ENCODE measurements at regions not wholly inside any gene's neighbourhood (a gene's known extent, or its start where the extent isn't known, plus 50 kb on each side); places are given as distances from the start of the nearest gene placed in this dataset.

- TF ChIP-seq KDM4A (IDR thresholded peaks at IDR 0.05; ENCODE audit: low read depth, low read length, severe bottlenecking) (no peak), ATF3 (IDR thresholded peaks at IDR 0.05; ENCODE audit: insufficient read depth, low read depth, low read length) (no peak), JUND (IDR thresholded peaks at IDR 0.05; ENCODE audit: low read length) (no peak), SP1 (IDR thresholded peaks at IDR 0.05; ENCODE audit: low read depth, low read length) (no peak), TCF12 (IDR thresholded peaks at IDR 0.05; ENCODE audit: low read depth, low read length) (no peak), CEBPB (IDR thresholded peaks at IDR 0.05; ENCODE audit: low read depth, low read length) (no peak), BRCA1 (IDR thresholded peaks at IDR 0.05; ENCODE audit: low read depth, low read length) (no peak), E2F6 (IDR thresholded peaks at IDR 0.05) (no peak)
Observed at GRCh38 chr15:39151545-39151944, 429.3 kb upstream of the THBS1 start (continued).
